Nephron progenitor cell (in vitro differentiated cells): ENCODE measurements at regions not wholly inside any gene's neighbourhood (a gene's known extent, or its start where the extent isn't known, plus 50 kb on each side); places are given as distances from the start of the nearest gene placed in this dataset.

Source experiments
- DNase-seq: peaks from one replicate; pipeline ENCODE4 v3.0.0; 2021
- H3K27ac Mint-ChIP-seq: 2 replicates; pipeline ENCODE4 v1.8.0; 2021; ENCODE audit warnings: mild to moderate bottlenecking, moderate library complexity, mixed read lengths
- H3K27me3 Mint-ChIP-seq: 2 replicates; pipeline ENCODE4 v1.8.0; 2021; ENCODE audit warnings: mild to moderate bottlenecking, low read depth, mixed read lengths; ENCODE audit not compliant: poor library complexity
- H3K36me3 Mint-ChIP-seq: 2 replicates; pipeline ENCODE4 v1.8.0; 2021; ENCODE audit warnings: low read depth, mixed read lengths
- H3K4me1 Mint-ChIP-seq: 2 replicates; pipeline ENCODE4 v1.8.0; 2021; ENCODE audit warnings: mixed read lengths
- H3K4me3 Mint-ChIP-seq: 2 replicates; pipeline ENCODE4 v1.8.0; 2021; ENCODE audit warnings: mild to moderate bottlenecking, moderate library complexity, mixed read lengths
- H3K9me3 Mint-ChIP-seq: 2 replicates; pipeline ENCODE4 v1.8.0; 2021; ENCODE audit warnings: mild to moderate bottlenecking, moderate library complexity, mixed read lengths
- CTCF ChIP-seq: fragments of 200-600 bp; sonication (generic); IDR thresholded peaks from 2 replicates; pipeline ENCODE4 v1.5.0; 2021; ENCODE audit warnings: antibody characterized with exemption

GRCh38 chr20:1813674-1814635, 81.3 kb upstream of the SIRPA start:
- no peaks in the 10 kb centered on the region for H3K9me3 Mint-ChIP-seq
- no peak for TF ChIP-seq CTCF
- DNase-seq = no peak
- H3K27me3 Mint-ChIP-seq = no peaks in the 10 kb centered on the region
- no peaks in the 10 kb centered on the region for H3K36me3 Mint-ChIP-seq
- no peak overlapping the region for H3K4me3 Mint-ChIP-seq
- peaks cover 64% of the 10 kb centered on the region for H3K4me1 Mint-ChIP-seq
- no peak overlapping the region for H3K27ac Mint-ChIP-seq

DNA sequence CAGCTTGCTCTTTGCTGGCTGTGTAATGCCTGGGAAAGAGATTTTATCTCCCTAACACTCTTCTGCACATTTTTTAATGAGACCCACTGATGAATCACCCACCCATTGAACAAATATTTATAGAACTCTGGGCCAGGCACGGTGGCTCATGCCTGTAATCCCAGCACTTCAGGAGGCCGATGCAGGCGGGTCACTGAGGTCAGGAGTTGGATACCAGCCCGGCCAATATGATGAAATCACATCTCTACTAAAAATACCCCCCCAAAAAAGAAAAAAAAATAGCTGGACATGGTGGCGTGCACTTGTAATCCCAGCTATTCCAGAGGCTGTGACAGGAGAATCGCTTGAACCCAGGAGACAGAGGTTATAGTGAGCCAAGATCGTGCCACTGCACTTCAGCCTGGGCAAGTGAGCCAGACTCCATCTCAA, 82.1 kb upstream of the SIRPA start:
- Mint-ChIP-seq H3K27ac (no peak overlapping the region), H3K4me1 (peaks cover 58% of the 10 kb centered on the region), H3K27me3 (no peaks in the 10 kb centered on the region), H3K9me3 (no peaks in the 10 kb centered on the region), H3K4me3 (no peak overlapping the region), H3K36me3 (no peaks in the 10 kb centered on the region)
- no peak for TF ChIP-seq CTCF
- DNase-seq = no peak

DNA sequence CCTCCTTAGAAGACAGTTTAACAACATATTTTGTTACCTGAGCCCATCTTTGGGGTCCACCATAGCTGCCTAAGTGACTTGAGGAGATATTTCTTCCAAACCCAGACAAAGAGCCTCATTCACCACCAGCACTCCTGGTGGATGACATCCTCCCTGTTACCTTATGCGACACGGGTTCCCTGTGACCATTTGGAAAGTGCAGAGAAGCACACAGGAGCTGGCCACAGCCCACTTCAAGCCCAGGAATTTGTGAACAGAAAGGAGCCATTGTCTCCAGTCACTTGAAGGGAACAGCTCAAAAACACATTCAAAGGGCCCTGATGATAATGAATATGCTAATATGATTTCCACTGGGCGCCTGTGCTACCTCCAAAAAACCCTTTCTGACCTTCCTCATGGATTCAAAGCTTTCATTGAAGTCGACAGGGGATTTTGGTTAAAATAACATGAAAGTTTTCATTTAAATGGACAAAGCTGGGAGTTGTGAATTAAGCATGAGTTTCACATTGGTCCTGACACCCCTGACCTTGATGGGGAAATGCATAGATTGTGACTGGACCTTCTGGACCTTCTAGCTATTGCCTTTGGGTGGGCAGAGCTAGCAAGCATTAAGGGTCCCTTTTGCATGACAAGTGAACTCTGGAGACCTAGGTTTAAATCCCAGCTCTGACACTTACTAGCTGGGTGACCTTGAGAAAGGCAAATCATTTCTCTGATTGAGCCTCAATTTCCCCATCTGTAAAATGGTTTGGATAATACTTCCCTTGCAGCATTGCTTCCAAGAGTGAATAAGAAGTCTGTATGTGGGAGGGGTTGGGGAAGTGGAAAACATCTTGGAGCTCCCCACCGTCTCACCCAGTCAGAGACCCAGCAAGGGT, 83.3 kb upstream of the SIRPA start:
- TF ChIP-seq CTCF = no peak
- no peaks in the 10 kb centered on the region for H3K9me3 Mint-ChIP-seq
- H3K4me3 Mint-ChIP-seq = no peak overlapping the region
- DNase-seq = no peak
- H3K27ac Mint-ChIP-seq = peak overlapping the region; percentile 33
- no peaks in the 10 kb centered on the region for H3K36me3 Mint-ChIP-seq
- H3K4me1 Mint-ChIP-seq = peaks cover 66% of the 10 kb centered on the region
- H3K27me3 Mint-ChIP-seq = no peaks in the 10 kb centered on the region

DNA sequence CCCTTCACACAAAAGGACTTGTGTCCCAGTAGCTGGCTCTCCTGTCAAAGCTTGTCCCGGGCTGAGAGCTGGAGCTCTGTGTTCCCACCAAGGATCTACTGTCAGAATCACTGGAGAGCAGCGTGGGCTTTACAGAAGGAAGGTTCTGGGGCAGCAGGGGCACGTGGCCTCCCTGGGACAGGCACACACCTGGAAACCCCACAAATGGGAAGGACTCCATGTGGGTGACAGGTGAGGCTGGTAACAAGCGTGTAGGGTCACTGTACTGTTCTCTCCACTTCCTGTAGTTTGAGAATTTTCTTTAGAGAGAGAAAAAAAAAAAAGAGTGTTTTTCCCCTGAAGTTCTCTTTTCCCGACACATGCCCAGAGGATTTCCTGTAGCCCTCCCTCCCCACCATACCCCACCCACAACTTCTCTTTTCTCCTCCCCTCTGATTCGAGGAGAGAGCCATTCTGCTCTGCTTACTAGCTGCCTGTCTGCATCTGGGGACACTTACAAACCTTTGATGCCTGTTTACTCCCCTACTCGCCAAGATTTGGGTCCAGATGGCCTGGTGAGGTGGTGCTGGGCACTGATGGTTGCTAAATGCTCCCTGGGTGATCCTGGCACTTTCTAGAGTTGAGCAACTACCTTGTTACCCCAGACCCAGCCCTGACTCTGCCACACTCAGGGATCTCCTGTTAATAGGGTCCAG, 84.1 kb upstream of the SIRPA start:
- no peaks in the 10 kb centered on the region for H3K9me3 Mint-ChIP-seq
- no peak overlapping the region for H3K4me3 Mint-ChIP-seq
- peaks cover 66% of the 10 kb centered on the region for H3K4me1 Mint-ChIP-seq
- H3K27me3 Mint-ChIP-seq = no peaks in the 10 kb centered on the region
- H3K27ac Mint-ChIP-seq = peak overlapping the region; percentile 33
- no peaks in the 10 kb centered on the region for H3K36me3 Mint-ChIP-seq
- no peak for DNase-seq
- TF ChIP-seq CTCF = no peak

- Mint-ChIP-seq H3K4me1 (peaks cover 66% of the 10 kb centered on the region), H3K27ac (no peak overlapping the region), H3K9me3 (no peaks in the 10 kb centered on the region), H3K27me3 (no peaks in the 10 kb centered on the region), H3K4me3 (no peak overlapping the region), H3K36me3 (no peaks in the 10 kb centered on the region)
- DNase-seq = no peak
- TF ChIP-seq CTCF = no peak
Measured at GRCh38 chr20:1810572-1810925, 84.7 kb upstream of the SIRPA start.
